HS-5 (cell line): ENCODE measurements at regions not wholly inside any gene's neighbourhood (a gene's known extent, or its start where the extent isn't known, plus 50 kb on each side); places are given as distances from the start of the nearest gene placed in this dataset.

ENCODE experiments used
- DNase-seq: peaks from one replicate; pipeline ENCODE4 v3.0.0-alpha.2; 2012; ENCODE audit warnings: low read depth

DNA sequence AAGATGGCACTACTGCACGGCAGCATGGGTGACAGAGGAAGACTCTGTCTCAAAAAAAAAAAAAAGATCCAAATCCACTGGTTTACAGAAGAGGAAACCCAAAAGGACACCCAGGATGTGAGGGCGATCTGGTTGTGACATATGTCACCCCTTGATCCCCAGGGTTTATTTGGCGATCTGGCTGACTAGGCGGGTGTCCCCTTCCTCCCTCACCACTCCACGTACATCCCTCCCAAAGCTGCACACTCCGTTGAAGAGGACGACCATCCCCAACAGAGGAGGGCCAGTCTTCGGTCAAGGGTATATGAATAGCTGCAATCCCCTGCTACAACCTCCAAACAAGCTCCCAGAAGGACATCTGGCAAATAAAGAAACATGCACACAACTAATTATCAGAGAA lies 111.6 kb downstream of the HTR5A start:
- DNase-seq = no peak

DNA sequence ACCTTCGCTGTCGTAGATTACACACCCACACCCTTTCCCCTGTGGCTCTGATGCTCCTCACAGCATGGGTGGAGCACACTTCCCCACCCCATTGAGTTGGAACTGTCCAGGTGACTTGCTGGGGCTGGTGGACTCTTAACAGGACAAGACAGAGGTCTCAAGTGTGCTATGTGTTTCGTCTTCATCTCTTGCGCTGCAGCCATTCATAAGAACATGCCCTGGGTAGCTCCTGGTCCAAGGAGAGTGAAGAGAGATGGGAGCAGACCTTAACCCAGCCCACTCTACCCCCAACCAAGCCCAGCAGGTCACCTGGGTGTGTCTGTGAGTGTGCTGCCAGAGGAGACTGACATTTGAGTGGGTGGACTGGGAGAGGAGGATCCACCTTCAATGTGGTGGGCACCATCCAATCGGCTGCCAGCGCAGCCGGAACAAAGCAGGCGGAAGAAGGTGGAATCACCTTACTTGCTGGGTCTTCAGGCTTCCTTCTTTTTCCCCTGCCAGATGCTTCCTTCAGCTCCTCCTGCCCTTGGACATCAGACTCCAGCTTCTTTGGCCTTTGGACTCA lies 112.4 kb downstream of the HTR5A start:
- DNase-seq = no peak

DNA sequence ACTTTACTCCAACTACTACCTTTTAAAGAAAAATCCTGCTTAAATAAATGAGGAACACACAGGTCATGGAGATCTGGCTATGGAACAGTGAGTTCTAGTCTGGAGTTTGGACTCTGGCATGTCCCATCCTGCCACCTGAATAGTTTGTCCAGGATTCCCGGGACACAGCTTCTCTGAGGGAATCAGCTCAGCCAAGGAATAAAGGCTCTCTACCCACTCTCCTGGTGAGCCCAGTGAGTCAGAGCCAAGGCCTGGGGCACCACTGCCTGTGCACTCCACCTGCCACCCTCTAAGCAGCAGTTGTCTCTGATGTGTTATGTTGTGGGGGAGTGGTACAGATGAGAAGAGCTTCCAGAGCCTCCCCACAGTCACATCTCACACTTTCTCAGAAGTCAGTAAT lies 113.5 kb downstream of the HTR5A start:
- no peak for DNase-seq

DNA sequence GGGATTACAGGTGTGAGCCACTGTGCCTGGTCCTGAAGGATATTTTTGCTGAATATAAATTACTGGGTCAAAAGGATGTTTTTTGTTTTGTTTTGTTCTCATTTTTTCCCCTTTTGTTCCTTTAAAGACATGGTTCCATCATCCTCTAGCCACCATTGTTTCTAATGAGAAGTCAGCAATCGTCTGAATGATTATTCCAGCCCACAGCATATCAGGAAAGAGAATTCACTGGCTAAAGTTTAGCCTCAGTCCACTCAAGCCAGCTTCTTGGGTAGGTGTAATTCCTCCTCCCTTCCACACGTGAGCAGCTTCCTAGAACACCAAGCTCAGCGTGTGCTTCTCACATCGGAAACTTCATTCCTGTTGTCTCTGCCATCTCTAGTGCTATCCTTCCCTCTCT lies 112.8 kb upstream of the INSIG1 start:
- no peak for DNase-seq

DNA sequence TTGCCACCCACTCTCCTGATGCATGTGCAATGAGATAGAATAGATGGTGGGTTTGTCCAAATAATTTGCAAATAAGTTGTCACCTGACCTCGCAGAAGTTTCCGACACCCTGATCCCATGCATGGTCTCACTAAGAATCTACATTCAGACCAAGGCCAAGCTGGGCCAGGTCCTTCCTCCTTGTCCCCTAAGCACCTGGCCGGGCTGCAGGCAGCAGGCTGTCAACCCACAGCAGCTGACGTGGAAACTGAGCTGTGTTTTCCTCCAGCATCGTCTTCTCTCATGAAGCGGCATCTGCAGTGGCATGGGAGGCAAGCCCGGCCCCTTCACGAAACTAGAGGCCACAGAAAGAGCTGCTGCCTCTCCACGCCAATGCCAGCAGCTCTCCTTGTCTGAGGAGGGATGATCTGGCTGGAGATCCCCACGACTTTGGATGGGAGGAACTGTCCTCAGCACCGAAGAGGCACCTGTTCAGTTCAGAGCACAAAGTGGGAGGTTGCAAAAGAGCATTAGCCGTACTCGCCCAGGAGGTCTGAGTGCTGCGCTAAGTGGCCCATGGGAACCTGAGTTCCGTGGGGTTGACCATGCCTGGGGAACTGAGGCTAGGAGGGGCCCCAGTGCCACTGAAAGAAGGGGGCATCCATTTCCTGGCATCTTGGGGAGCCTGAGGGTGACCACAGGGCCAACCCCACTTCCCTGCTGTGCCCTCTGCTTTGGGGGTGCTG lies 110.5 kb upstream of the INSIG1 start:
- DNase-seq = no peak

DNA sequence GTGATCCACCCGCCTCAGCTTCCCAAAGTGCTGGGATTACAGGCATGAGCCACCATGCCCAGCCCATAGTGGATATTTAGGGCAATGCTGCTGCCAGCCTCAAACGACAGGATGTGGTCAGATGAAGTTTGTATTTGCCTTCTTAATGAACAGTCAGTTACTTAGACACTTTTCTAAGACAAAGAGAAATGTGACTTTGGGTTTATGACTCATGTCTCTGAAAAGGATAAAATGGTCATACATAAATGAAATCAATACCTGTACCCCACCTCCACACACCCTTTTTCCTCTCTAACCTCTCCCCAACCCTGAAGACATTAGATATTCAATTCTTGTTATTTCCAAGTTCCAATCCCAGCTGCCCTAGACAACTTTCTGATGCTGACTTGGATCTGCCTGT lies 109.3 kb upstream of the INSIG1 start:
- DNase-seq = no peak

DNA sequence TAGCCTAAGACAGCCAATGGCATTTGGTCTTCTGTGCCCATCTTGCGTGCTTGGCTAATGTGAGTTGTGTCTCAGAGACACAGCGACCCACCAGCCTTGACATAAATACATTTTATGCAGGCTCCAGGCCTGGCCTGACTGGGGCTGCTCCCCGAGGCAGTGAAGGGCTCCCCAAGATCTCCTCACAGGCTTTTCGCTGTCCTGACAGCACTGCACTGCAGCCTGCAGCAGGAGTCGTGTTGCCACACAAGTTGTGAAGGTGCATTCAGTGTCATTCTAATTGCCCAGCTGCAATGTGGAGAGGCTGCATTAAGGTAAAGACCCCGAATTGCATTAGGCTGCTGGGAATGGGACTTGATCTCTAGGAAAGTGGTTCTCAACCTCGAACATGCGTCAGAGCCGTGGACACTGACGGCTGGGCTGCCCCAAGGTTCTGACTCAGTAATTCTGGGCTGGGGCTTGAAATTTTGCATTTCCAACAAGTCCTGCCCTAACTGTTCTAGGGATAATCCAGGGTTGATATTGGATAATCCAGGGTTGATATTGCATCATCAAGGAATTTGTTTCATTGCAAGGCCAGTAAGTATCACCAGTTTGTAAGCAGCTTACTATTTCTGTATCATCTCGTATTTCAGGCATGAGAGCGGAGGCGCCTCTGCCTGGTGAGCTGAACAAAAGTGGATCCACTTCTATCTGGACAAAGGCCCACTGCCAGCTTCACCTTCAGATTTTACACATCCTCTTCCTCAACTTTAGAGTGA lies 108.7 kb upstream of the INSIG1 start:
- no peak for DNase-seq

DNA sequence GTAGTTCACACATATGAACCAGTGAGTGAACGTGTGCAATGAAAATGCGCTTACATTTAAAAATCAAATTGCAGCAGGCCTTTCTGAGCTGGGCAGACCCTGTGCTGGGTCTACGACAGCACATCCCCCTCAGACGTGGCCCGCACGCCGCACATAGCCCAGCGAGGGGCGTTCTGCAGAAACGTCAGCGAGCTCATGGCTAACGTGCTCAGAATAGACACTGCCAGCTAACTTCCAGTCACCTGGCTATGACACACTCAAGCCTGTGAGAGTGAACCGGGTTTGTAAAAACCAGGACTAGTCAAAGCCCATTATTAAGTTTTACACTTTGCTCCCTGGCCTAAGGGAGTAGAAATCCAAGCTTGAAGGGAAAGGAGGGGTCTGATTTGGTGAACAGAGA lies 108.1 kb upstream of the INSIG1 start:
- no peak for DNase-seq

DNA sequence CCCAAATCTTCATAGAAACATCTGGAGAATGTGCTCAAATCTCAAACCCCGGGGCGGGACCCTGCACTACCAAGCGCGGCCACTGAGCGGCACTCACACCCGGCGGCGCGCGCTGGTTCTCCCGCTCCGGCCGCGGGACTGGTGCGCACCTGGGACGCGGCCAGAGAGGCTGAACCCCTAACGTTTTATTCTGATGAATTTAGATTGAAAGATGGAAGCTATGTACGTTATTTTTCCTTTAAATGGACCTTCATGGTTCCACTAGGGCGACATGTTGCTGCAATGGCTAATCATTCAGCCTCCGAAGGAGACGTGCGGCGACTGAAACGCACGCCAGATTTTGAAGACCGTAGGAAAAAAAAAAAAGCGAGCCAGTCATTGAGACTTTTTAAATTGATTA lies 107.0 kb upstream of the INSIG1 start:
- no peak for DNase-seq

DNA sequence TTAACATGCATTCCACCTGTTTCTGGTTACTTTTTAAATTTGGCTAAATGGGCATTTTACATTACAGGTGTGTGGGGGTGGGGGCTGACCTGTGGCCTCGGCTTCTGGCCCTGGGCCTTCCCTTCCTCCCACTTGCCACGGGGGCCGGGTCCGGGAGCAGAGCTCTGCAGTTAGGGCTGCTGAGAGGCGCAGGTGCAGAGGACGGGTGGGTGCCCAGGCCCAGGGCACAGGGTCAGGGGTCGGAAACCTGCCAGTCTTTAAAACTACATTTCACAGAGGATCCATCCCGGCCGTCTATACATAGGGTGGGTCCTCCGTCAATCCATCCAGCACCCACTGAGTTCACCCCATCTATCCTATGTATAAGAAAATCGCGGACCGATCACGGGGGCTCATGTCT lies 106.5 kb upstream of the INSIG1 start:
- no peak for DNase-seq

DNA sequence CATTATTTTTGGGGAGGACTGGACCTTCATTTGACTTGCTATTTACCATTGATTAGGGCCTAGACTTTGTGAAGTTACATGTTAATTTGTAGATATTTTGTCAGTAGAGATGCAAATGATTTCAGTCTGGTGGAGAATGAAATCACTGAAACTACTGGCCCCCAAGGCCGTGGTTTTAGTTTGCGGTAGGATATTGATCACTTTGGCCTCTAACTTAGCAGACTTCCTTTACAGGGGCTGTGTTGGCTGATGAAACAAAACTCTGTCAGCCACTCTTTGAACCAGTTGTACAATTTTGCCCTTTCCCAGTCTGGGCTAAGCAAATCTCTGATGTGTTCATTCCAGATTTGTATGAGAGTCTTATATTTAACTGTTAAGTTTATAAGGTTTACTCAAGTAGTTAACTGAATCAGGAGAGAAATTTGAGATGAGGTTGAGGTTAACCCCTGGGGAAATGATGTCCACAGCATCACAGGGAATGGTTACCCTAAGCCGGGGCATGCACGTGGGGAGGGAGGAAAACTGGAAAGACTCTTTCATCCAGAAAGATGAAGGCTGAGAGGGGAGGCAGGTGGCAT lies 105.7 kb upstream of the INSIG1 start:
- no peak for DNase-seq

DNA sequence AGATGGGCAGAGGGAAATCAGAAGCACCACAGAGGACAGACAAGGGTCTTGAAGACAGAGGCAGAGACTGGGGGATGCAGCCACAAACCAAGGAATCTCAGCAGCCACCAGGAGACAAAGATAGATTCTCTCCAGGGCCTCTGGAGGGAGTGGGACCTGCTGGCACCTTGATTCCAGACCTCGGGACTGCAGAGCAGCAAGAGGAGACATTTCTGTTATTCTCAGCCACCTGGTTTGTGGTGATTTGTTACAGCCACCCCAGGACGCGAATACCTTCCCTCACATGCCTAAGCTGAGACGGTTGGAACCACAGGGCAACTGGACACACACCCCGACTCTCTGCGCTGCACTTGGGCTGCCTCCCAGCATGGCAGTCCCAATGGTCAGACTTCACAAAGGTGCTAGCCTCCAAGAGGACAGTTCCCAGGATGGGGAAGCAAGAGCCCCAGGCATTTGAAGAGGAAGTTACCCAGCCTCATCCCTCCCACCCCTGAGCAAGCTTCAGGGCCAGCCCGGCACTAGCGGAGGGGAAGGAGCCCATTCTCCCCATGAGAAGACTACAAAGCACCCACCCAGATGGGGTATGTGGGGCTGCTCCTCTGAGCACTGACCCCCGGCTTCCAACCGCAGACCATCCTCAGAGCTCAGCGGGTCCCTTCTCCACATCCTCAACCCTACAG lies 104.6 kb upstream of the INSIG1 start:
- no peak for DNase-seq

DNA sequence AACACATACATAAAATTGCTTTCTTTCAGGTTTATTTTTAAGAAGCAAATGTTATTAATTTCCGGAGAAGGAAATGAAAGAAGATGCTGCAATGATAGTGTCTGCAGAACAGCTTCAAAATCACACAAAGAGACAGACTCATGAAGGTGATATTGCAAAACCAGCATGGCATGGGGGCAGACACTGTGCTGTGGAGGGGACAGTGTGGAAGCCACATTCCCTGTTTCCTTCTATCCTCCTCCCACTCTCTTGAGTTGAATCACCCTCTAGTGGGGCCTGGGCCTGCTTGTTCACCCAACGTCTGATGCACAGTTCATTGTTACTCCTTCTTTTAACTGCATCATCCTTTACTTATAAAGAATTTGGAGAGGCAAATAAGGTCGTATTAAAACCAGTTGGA lies 104.0 kb upstream of the INSIG1 start:
- no peak for DNase-seq

DNA sequence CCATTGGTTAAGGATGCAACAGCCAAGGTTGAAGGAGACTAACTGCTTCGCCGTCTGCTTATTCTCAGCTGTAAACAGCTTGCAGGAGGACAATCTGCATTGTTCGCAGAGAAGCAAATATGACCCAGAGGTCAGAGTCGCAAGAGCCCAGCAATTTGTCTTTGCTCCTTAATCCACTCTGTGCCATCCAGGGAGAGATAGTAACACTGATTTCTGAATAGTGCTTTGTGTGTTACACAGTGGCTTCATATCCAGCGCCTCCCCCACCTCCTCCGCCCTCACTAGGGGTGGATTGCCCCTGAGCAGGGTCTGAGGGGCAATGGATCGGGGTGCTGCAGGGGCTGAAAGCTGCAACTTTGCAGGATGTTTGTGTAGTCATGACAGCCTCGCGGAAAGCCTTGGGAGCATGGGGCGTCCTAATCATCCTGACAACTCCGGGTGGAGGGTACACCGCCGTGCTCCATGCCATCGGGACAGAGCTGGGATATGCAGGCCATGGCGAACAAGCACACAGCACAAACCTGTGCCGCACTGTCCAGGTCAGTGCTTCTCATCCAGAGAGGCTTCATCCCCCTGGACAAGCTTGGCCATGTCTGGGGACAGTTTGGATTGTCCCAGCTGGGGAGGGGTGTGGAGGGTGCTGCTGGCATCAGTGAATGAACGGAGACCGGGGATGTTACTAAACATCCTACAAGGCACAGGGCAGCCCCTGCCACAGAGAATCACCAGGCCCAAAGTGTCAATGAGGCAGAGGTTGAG lies 103.1 kb upstream of the INSIG1 start:
- no peak for DNase-seq

DNA sequence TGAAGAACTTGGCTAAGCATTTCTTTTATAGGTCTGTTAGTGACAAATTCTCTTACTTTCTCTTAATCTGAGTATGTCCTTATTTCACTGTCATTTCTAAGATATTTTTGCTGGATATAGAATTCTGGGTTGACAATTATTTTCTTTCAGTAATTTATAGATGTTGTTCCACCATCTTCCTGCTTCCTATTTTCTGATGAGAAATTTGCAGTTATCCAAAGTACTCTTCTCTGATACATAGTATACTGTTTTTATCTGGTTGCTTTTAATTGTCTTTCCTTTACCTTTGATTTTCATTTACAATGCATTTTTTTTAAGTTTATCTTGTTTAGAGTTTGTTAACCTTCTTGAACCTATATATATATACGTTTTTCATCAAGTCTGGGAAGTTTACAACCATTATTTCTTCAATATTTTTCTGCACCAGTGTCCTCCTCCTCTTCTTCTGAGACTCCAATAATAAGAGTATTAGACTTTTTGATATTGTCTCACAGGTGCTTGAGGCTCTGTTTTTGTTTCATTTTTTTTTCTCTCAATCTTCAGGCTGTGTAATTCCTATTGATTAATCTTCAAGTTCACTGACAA lies 101.6 kb upstream of the INSIG1 start:
- no peak for DNase-seq

DNA sequence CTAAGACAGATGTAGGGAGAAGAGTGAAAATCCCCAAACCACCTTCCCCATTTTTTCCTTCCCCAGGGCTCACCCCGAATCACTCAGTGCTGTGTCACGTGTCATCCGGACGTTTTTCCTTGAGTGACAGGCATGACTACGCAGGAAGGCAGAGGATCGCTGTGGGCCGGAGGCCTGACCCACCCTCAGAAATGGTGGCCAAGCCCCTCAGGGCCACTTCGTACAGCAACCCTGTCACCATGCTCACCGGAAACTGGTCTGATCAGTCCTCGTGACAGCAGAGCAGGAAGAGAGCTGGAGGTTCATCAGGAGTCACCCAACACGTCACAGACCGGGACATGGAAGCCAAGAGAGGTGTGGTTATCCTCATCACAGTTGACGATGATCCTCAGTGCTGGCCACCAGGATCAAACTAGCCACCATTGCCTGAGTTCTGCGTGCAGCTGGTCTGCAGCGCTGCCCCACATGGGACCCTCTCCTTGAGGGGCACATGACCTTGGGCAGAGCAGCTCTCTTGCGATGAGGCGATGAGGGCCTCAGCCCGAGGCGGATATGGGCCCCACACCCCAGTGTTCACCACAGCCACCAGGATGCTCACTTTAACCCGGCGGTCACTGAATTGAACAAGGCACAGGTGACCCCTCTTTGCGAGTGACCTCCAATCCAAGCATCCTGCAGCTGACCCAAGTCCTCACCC lies 99.3 kb upstream of the INSIG1 start:
- no peak for DNase-seq

DNA sequence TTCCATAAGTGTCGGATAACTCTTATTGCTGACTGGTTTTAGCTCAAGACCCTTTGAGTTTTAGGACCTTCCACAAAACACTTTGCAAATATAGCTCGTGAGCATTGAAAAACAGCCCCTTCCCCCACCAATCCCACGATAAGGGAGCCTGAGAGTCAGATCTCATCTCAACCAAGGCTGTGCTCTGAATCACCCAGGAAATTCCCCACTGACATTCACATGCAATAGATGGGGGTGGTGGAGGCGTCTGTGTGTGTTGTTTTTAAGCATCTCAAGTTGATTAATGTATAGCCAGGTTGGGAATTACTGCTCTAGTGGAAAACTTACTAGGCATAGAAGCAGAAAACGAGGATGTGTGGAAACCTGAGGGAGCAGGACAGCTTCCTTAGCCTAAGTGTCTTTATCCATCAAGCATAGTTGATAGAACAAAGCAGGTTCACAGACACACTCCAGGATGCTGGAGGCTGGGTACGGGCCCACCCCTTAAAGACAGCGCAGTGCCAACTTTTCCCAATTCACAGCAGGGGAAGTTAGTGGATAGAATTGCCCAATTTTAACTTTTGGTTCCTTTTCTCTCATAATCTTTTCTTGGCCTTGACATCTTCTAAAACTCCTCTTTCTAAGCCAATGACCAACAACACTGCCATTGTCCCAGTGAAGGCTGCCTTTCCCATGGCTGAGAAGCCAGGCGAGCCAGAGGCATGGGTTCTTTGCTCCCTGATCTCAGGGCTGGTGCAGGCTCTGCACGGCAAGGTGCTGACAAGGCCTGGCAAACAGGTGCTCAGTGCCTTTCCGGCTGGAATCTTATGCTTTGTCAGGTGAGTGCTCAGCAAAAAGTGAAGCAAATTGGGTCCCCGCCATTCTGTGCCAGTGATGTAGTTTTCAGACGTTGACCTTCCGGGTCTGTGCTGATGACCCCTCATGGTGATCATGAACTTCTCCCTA lies 98.5 kb upstream of the INSIG1 start:
- DNase-seq = no peak

DNA sequence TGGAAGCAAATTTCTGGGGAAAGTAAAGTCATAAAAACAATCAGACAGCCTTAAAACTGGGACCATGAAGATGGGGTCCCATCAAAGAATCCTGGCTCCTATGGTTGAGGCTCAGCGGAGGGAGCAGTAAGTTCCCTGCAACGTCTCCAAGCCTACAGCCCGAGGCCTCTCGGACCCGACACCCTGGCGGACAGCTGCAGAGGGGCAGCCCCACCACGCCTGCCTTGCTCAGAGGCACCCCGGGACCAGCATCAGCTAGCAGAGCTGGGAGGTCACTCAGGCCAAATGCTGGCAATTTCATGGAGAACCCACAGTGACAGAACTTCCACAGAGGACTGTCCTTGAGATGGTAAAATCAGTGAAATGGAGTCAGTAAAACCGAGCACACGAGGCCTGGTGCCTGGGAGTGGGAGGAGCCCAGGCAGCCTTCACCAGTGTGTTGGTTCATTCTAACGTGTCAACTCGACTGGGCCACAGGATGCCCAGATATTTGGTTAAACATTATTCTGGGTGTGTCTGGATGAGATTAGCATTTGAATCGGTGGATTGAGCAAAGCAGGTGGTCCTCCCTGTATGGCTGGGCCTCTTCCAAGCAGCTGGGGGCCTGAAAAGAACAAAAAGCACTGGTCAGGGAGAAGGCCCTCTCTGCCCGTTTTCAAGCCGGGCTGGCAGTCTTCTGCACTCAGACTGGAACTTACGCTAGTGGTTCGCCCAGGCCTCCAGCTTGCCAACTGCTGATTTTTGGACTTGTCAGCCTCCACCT lies 96.2 kb upstream of the INSIG1 start:
- no peak for DNase-seq
